GM19240 (cell line): ENCODE measurements at regions not wholly inside any gene's neighbourhood (a gene's known extent, or its start where the extent isn't known, plus 50 kb on each side); places are given as distances from the start of the nearest gene placed in this dataset.

Experiments used
- DNase-seq: peaks from one replicate; pipeline ENCODE4 v3.0.0; 2011; ENCODE audit warnings: low spot score; ENCODE audit not compliant: insufficient read length

GRCh38 chr2:118521272-118521671 is 326.2 kb downstream of the EN1 start:
- DNase-seq: no peak

DNA sequence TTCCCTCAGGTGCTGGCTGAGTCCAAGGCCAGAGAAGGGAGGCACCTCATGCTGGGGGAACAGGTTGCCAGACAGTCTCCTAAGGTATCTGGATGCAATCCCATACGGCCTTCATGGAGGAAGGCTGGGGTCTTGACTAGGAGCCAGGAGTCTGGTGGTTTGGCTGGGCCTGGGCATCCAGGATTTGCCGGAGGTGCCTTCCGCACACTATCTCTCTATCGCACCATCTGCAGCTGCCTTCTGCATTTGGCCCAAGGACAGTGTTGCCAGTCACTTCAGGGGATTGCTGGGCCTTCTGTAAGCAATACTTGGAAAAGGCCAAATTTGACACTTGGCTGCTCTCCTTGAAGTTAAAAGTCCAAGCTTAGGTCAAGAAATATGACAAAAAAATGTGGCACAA is 327.2 kb downstream of the EN1 start:
- DNase-seq: no peak

- no peak for DNase-seq
These were observed 327.9 kb downstream of the EN1 start for GRCh38 chr2:118519511-118519910.

GRCh38 chr2:118510807-118511206 is 336.6 kb downstream of the EN1 start:
- no peak for DNase-seq

GRCh38 chr2:118509319-118510004 is 338.0 kb downstream of the EN1 start:
- no peak for DNase-seq

DNA sequence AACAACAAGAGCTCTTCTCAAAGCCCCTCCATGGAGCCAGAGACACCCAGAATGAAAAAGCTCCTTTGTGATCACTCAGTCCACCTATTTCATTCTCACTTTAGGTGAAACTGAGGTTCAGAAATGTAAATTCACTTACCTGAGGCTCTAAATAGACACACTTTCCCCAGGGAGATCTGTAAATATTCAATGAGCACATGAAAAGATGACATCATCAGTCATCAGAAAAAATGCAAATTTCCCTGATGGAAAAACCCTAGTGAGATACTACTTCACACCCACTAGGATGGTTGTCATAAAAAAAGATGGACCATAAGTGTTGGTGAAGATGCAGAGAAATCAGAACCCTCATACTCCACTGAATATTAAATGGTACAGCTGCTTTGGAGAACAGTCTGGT is 339.2 kb downstream of the EN1 start:
- DNase-seq: no peak

DNA sequence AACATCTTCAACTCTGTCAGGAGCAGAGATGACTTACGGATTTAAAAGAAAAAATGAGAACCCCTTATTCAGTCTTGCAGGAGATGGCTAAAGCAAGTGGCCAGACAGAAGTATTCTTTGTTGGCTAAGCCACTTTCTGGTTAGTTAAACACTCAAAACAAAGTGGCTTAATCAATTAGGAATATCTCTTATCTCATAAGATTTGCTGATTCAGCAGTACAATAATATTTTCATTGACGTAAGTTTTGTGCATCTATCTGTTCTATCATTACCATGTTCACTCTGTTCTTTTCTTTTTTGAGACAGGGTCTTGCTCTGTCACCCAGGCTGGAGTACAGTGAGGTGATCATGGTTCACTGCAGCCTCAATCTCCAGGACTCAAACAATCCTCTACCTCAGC is 342.0 kb downstream of the EN1 start:
- DNase-seq: no peak

DNA sequence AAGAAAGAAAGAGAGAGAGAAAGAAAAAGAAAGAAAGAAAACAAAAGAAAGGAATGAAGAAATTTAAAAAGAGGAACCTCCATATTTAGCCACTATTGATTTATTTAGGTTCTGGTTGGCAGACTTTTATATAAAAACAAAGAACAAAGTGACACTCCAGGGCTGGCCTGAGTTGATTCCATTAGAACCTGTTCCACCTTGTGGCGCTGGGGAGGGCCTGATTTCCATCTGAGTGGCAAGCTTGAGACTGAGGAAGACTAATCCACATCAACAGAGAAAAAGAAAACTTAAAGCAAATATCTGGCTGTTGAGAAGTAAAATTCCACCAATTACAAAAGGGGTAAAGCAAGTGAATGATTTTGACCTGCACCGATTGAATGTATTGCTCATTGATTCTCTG is 345.3 kb downstream of the EN1 start:
- DNase-seq: no peak

DNA sequence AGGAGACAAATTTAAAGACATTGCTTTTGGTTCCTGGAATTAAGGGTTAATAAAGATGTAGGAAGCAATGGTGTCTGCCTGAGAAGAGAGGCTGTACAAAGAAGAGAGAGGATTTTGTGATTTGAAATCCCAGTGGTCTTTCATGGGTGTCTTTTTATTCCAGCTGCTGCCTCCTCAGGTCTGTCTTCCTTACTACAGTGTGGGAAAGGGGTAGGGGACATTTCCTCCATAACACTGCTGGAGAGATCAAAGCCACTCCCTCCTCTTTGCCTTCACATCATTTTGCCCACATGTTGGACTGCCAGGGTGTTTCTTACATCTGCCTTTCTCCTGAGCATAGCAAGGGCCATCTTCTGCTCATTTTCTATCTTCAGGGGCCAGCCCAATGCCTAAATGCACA is 348.5 kb downstream of the EN1 start:
- DNase-seq: no peak

DNA sequence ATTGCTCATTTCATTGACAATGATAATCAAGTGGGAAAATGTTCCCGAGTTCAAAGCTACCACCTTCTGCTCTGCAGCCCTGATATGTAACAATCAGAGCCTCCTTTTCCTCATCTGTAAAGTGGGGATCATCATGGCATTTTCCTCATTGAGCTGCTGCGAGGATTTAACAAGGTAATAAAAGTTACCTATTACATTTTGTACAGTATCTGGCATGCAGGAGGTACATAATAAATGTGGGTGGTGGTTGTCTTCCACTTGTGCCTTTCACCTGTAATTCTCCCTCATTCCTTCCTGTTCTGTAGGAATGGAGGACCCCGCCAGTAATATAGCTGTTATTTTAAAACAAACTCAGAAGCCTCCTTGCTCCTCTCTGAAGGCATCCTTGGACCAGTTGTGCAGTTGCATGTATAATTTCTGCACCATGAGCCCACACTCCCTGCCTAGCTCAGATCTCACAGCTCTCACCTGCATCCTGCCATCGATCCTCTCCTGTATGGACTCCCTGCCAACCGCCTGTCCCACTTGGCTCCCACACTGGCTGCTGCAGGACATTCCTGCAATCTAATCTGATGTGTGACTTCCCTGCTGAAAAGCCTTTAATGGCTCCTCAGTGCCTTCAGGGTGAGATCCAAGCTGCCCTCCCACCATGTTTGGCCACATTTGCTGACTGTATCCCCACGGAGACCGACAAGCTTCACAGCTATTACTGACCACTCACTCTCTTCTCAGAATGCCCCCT is 350.4 kb downstream of the EN1 start:
- no peak for DNase-seq

GRCh38 chr2:118496467-118496866 is 351.0 kb downstream of the EN1 start:
- DNase-seq: no peak

DNA sequence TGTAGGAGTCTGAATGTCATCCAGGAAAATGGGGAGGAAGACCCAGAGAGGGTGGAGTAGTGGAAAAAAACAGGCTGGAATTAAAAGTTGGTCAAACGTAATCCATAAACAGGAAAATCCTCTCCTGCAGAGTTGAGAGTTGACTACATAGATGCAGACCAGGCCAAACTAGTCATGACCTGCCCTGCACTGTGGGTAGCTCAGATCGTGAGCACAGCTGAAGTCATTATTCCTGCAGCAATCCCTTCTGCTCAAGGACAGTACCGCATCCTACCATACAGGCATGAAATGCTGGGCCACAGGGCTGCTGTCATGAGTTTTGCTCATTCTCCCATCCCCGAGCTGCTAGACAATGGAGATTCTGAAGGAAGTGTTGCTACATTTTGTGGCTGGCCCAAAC is 352.2 kb downstream of the EN1 start:
- DNase-seq: no peak

DNA sequence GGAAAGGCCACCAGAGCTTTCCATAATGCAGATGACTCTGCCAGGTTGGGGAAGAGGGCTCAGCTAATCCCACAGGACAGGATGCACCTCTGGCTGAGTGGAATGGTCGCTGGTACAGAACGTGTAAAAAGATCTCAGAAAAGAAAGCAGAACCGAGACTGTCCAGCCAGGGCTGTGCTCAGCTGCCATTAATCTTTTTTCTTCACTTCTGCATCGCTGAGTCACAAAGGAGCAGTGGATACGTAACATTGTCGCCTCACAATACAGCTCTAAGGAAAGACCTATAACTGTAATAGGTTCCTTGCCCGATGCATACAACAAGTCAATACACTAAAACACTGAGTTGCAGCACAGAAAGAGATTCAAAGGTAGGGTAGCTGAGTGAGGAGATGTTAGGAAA is 354.2 kb downstream of the EN1 start:
- DNase-seq: no peak

DNA sequence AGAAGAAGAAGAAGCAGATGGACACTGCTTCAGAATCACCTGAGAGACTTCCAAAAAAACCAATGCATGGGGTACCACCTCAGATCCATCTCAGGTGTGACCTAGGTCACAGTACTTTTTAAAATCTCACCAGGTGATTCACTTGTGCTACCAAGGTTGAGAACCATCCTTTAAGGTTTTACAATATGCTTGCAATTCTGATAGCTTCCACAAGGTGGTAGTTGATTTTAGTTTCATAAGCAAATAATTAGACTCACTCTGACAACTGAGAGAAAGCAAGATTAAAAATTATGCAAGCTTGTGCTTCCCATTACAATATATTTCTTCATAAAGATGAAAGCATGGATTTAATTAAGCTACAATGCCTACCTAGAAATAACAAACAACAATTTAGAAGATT is 355.1 kb downstream of the EN1 start:
- DNase-seq: no peak

DNA sequence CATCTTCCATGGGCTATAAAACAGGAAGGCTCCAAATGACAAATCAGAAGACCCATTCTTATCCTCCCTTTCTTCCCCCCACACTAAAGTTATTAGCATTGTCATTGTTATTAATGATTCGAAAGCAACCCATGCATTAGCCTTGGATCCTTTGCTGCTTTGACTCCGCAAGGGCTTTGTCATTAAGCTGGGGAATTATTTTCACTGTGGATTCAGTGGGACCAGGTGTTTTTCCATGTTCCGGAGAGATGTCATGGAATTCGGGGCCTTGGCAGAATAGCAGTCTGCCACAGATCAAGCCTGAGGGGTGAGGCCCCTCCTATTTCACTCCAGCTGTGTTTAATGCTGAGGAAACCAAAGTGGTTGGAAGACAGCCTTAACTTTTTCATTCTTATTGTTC is 357.1 kb downstream of the EN1 start:
- DNase-seq: no peak

DNA sequence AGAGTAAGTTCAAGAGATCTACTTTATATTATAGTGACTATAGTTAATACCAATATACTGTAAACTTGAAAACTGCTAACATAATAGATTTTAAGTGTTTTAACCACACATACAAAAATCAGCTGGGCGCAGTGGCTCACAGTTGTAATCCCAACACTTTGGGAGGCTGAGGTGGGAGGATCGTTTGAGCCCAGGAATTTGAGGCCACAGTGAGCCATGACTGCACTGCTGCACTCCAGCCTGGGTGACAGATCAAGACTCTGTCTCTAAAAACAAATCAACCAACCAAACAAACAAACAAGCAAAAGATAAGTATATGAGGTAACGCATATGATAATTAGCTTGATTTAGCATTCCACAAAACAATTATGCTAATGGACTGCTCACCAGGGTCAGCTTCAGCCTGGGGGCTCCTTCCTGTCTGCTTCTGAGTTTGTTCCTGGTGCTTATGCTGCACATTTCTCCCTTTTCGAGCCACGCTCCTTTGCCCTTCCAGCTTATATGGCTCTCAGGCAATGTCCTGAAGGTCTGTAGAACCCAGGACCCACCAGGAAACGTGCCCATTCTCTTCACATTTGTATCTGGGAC is 357.6 kb downstream of the EN1 start:
- DNase-seq: no peak

DNA sequence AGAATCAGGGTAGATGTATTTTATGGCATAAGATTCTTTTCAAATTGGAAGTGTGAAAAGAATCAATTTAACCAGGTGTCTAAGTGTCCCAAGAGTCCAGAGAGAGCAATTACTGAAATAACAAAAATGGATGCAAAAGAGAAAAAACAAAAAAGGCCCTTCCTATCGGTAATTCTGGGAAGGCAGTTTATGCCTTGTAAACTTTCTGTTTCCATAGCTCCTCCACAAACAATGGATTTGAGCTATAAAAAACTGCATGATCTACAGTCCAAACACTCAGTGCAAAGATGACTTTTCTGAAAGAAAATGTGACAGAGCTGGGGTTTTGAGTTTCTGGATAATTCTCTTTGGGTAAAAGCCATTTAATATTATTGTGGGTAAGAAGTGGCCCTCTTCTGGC is 366.1 kb downstream of the EN1 start:
- DNase-seq: no peak

- DNase-seq: no peak
These were observed 368.4 kb downstream of the EN1 start for GRCh38 chr2:118479020-118479419.

DNA sequence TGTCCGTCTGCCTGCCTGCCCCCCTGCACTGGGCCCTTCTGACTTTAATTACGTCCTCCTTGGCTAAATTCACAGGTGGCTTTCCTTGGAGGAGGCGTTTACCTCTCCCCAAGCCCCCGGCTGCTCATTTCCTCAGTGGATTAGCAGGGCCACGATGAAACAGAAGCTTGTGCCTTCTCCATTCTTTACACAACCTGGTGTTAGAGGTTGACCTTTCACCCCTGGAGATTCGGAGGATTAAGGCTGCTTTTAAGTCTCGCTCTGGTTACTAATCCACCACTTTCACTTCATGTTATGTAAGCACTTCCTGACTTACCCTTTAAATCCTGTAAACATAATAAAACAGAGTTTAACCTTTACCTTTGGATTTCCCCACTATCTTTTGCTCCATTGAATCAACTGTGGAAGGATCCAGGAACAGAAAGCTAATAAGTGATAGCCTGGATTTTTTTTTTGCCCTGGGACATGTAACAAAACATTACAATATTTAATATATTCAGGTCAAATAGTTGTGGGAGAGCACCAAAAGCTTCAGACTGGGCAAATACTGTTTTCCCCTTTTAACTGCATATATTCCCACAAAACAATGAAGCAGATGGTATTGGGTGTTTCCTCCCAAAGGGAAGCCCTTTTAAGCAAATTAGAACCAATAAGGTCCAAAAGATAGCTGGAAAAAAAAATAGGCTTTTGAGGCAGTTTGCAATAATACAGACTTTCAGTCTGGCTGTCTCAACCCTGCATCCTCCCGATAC is 370.2 kb downstream of the EN1 start:
- DNase-seq: no peak

DNA sequence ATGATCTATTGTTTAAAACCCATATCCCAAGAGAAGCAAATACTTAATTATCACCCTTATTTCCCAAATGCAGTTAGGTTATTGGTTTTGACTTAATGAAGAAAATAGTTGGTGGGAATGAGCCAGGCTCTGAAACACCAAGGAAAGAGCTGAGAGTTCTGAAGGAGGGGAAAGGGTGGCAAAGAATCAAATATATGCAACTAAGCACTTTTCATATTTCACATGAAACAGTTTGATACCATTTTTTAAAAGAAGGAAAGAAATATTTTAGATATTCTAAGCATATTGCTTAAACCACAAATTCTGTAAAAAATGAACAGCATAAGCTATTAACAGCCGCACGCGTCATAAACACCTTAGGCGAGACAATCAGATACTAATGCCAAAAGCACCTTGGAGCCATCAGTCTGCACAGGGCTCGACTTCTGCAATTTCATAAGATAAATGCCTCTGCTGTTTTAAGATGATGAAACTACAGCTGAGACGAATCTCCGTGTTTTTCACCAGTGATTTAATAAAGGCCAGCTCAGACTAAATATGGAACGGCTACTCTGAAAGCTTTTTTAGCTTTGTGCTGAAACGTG is 371.7 kb downstream of the EN1 start:
- DNase-seq: no peak

- DNase-seq: no peak
These were observed 372.9 kb downstream of the EN1 start for GRCh38 chr2:118474541-118474920.
